A549 (cell line): ENCODE measurements at regions not wholly inside any gene's neighbourhood (a gene's known extent, or its start where the extent isn't known, plus 50 kb on each side); places are given as distances from the start of the nearest gene placed in this dataset.

Source experiments
- ATAC-seq, 2 experiments: fragments of 200-7000 bp in 1 of 2; fragments of >200 bp in 1 of 2; cut with Nextera tagmentation in 1 of 2; cut with Tn5 transposase in 1 of 2; 3 replicates each; pipeline versions ENCODE4 v1.8.0 to v1.9.1; 2018 to 2020; ENCODE audit warnings: mild to moderate bottlenecking in 1 of 2, moderate library complexity in 1 of 2
- CTCF ChIA-PET: fragments of 300-600 bp; sonication (Branson Sonifier 250); formaldehyde crosslinking; extraction: SDS; loops from one replicate; lab custom pipeline; 2021; ENCODE audit warnings: antibody characterized with exemption, inconsistent platforms; lab: Yijun Ruan, JAX
- POLR2A ChIA-PET: fragments of 350-600 bp; formaldehyde crosslinking; extraction: SDS; loops from one replicate; lab custom pipeline; 2021; ENCODE audit warnings: antibody characterized with exemption, inconsistent platforms; lab: Yijun Ruan, JAX
- DNase-seq, 2 experiments: peaks; one replicate each; pipeline versions ENCODE4 v3.0.0 to v3.0.0-alpha.2; 2011 to 2016; ENCODE audit warnings: low read depth in 1 of 2, low spot score in 1 of 2
- FAIRE-seq: peaks from 2 replicates; lab custom pipeline; 2011; peaks lifted over from hg19 to GRCh38; lab: Jason Lieb, UNC
- H3K27ac ChIP-seq, 2 experiments: fragments of >200 bp; sonication (Bioruptor Twin); formaldehyde crosslinking; 3 replicates each; pipeline ENCODE4 v1.5.1; 2016 to 2017
- H3K4me1 ChIP-seq: fragments of >200 bp; sonication (Bioruptor Twin); formaldehyde crosslinking; 3 replicates; pipeline ENCODE4 v1.6.1; 2016
- H3K4me2 ChIP-seq: fragments of >200 bp; sonication (Bioruptor Twin); formaldehyde crosslinking; 3 replicates; pipeline ENCODE4 v1.6.1; 2016
- H3K4me3 ChIP-seq: fragments of >200 bp; sonication (Bioruptor Twin); formaldehyde crosslinking; 3 replicates; pipeline ENCODE4 v1.5.1; 2016
- H3K9me3 ChIP-seq: fragments of >200 bp; sonication (Bioruptor Twin); formaldehyde crosslinking; 3 replicates; pipeline ENCODE4 v1.6.1; 2016
- BHLHE40 ChIP-seq: IDR thresholded peaks from 2 replicates; pipeline ENCODE4 v1.6.1; 2012; ENCODE audit warnings: low read depth, low read length, inconsistent platforms
- CBX2 ChIP-seq: fragments of 200-600 bp; sonication (generic); IDR thresholded peaks from 2 replicates; pipeline ENCODE4 v1.6.1; 2016; ENCODE audit warnings: low read depth, mild to moderate bottlenecking, borderline replicate concordance
- CBX8 ChIP-seq: fragments of 200-600 bp; sonication (generic); IDR thresholded peaks from 2 replicates; pipeline ENCODE4 v1.6.1; 2016
- CHD4 ChIP-seq: fragments of 200-600 bp; sonication (generic); IDR thresholded peaks from 2 replicates; pipeline ENCODE4 v1.6.1; 2016; ENCODE audit warnings: antibody characterized with exemption, mild to moderate bottlenecking, borderline replicate concordance
- EHMT2 ChIP-seq: fragments of 200-600 bp; sonication (generic); IDR thresholded peaks from 2 replicates; pipeline ENCODE4 v1.6.1; 2016; ENCODE audit warnings: antibody characterized with exemption, low read depth, mild to moderate bottlenecking, moderate library complexity
- EP300 ChIP-seq, 2 experiments: fragments of >200 bp; sonication (Bioruptor Twin); formaldehyde crosslinking; IDR thresholded peaks; 2 replicates in 1 of 2; 3 replicates in 1 of 2; pipeline ENCODE4 v1.6.1; 2016 to 2017
- ESRRA ChIP-seq: fragments of 150-350 bp; IDR thresholded peaks from 2 replicates; pipeline ENCODE4 v1.6.1; 2014; ENCODE audit warnings: mild to moderate bottlenecking, low read length, borderline replicate concordance
- FOSB ChIP-seq: fragments of 250-450 bp; sonication (Bioruptor Pico); IDR thresholded peaks from 2 replicates; pipeline ENCODE4 v1.5.0; 2020; ENCODE audit warnings: mild to moderate bottlenecking, moderate library complexity
- FOXS1 ChIP-seq: fragments of 250-450 bp; sonication (Bioruptor Pico); IDR thresholded peaks from 2 replicates; pipeline ENCODE4 v1.5.0; 2020; ENCODE audit warnings: mild to moderate bottlenecking, moderate library complexity
- GATA3 ChIP-seq: IDR thresholded peaks from 2 replicates; pipeline ENCODE4 v1.6.1; 2012; ENCODE audit warnings: borderline replicate concordance
- HDAC2 ChIP-seq: fragments of 200-600 bp; sonication (generic); IDR thresholded peaks from 2 replicates; pipeline ENCODE4 v1.6.1; 2016
- HOXB5 ChIP-seq: fragments of 250-450 bp; sonication (Bioruptor Pico); IDR thresholded peaks from 2 replicates; pipeline ENCODE4 v1.5.0; 2020; ENCODE audit warnings: mild to moderate bottlenecking, moderate library complexity
- JUN ChIP-seq, 2 experiments: fragments of >200 bp; sonication (Bioruptor Twin); formaldehyde crosslinking; IDR thresholded peaks; 2 replicates in 1 of 2; 3 replicates in 1 of 2; pipeline ENCODE4 v1.6.1; 2016 to 2017
- JUNB ChIP-seq: fragments of >200 bp; sonication (Bioruptor Twin); formaldehyde crosslinking; IDR thresholded peaks from 2 replicates; pipeline ENCODE4 v1.6.1; 2016
- KDM1A ChIP-seq: fragments of 200-600 bp; sonication (generic); IDR thresholded peaks from 2 replicates; pipeline ENCODE4 v1.6.1; 2016; ENCODE audit warnings: low read depth, mild to moderate bottlenecking
- KDM5A ChIP-seq: fragments of 200-600 bp; sonication (generic); IDR thresholded peaks from 2 replicates; pipeline ENCODE4 v1.6.1; 2016; ENCODE audit warnings: antibody characterized with exemption, mild to moderate bottlenecking
- MAFK ChIP-seq: fragments of 450-650 bp; IDR thresholded peaks from 2 replicates; pipeline ENCODE4 v1.6.1; 2014; ENCODE audit not compliant: partially characterized antibody
- MYC ChIP-seq: IDR thresholded peaks from 2 replicates; pipeline ENCODE4 v1.6.1; 2012; ENCODE audit warnings: mild to moderate bottlenecking, inconsistent platforms, low read length, improper control_type of control experiment, borderline replicate concordance
- NFE2L2 ChIP-seq: fragments of 150-350 bp; conservative IDR thresholded peaks from 2 replicates; pipeline ENCODE4 v1.6.1; 2014; ENCODE audit warnings: low read length
- NR3C1 ChIP-seq: fragments of >200 bp; sonication (Bioruptor Twin); formaldehyde crosslinking; IDR thresholded peaks from 3 replicates; pipeline ENCODE4 v1.6.1; 2017
- PHF8 ChIP-seq: fragments of 200-600 bp; sonication (generic); IDR thresholded peaks from 2 replicates; pipeline ENCODE4 v1.6.1; 2016; ENCODE audit warnings: low read depth, mild to moderate bottlenecking, antibody characterized with exemption, moderate library complexity, borderline replicate concordance
- RARB ChIP-seq: fragments of 250-450 bp; sonication (Bioruptor Pico); IDR thresholded peaks from 2 replicates; pipeline ENCODE4 v1.8.0; 2021; ENCODE audit warnings: mild to moderate bottlenecking, moderate library complexity
- SREBF2 ChIP-seq: fragments of 450-650 bp; IDR thresholded peaks from 2 replicates; pipeline ENCODE4 v1.6.1; 2014; ENCODE audit warnings: mild to moderate bottlenecking, moderate library complexity
- TFCP2L1 ChIP-seq: fragments of 250-450 bp; sonication (Bioruptor Pico); IDR thresholded peaks from 2 replicates; pipeline ENCODE4 v1.5.0; 2021; ENCODE audit warnings: mild to moderate bottlenecking
- TP53 ChIP-seq: fragments of 250-450 bp; sonication (Bioruptor Pico); IDR thresholded peaks from 2 replicates; pipeline ENCODE4 v1.5.0; 2021; ENCODE audit warnings: mild to moderate bottlenecking, moderate library complexity
- ZC3H11A ChIP-seq: fragments of 450-650 bp; IDR thresholded peaks from 2 replicates; pipeline ENCODE4 v1.6.1; 2014; ENCODE audit warnings: antibody characterized with exemption, mild to moderate bottlenecking
- ZSCAN20 ChIP-seq: fragments of 250-450 bp; sonication (Bioruptor Pico); IDR thresholded peaks from 2 replicates; pipeline ENCODE4 v1.8.0; 2022; ENCODE audit warnings: mild to moderate bottlenecking, moderate library complexity
- WGBS: methylation state at CpG from one replicate; pipeline ENCODE4 v1.1.6; 2017; ENCODE audit errors: missing lambda C conversion rate; 5-methylcytosine and 5-hydroxymethylcytosine counted together
- TF ChIP-seq, protein P1 (sequence below): fragments of 250-450 bp; sonication (Bioruptor Pico); IDR thresholded peaks from 2 replicates; pipeline ENCODE4 v1.5.0; 2021; ENCODE audit warnings: mild to moderate bottlenecking, moderate library complexity, borderline replicate concordance
- TF ChIP-seq, protein P2 (sequence below): fragments of 450-650 bp; IDR thresholded peaks from 2 replicates; pipeline ENCODE4 v1.6.1; 2014; ENCODE audit warnings: antibody characterized with exemption
- TF ChIP-seq, protein P3 (sequence below): fragments of 150-350 bp; IDR thresholded peaks from 2 replicates; pipeline ENCODE4 v1.6.1; 2014; ENCODE audit warnings: low read depth, mild to moderate bottlenecking, low read length

DNA sequence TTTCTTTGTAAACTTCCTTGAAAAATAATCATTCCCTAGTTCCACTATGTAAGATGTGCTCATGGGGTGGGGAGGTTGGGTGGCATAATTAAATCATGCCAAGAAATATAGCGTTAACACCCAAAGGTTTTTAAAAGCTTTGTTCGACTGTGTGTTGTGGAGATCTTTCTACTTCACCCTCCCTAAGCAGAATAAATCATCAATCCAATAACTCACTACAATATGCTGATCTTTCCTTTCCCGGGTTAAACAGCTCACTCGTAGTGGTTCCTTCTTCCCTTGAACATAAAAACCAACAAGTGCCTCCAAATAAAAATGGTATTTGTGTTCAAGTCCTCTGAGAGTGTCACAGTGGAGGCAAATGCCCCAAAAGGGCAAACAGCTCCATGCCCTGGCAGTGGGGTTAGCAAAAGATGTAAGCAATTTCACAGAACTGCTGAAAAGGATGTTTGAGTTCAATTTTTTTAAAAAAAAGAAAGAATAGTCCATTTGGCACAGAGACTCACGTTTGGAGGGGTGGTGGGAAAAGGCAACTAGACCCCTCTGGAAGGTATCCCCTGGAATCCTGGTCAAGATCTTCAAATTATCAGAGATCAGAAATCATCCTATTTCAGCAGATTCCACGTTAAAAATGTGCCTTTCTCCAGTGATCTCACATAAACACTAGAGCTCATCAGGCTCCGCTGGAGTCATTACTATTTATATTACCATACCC, 99.1 kb downstream of the TFAP2A start:
- ATAC-seq (no peak), DNase-seq (no peak), FAIRE-seq (no peak)
- TF ChIP-seq HDAC2, result no peak
- no peak for TF ChIP-seq HOXB5 (CRISPR knock-in tag)
- no peak for TF ChIP-seq CBX2
- TF ChIP-seq NR3C1, result no peak
- no peak for TF ChIP-seq KDM1A
- no peak for TF ChIP-seq SREBF2
- no peak for TF ChIP-seq FOXS1 (CRISPR knock-in tag)
- TF ChIP-seq CHD4, result no peak
- TF ChIP-seq MAFK, result no peak
- TF ChIP-seq ESRRA, result no peak
- TF ChIP-seq TP53 (CRISPR knock-in tag), result no peak
- TF ChIP-seq TFCP2L1 (CRISPR knock-in tag), result no peak
- no peak for TF ChIP-seq ZC3H11A
- TF ChIP-seq JUN (IDR thresholded peaks at IDR 0.05), result no peak
- TF ChIP-seq, protein P1, sequence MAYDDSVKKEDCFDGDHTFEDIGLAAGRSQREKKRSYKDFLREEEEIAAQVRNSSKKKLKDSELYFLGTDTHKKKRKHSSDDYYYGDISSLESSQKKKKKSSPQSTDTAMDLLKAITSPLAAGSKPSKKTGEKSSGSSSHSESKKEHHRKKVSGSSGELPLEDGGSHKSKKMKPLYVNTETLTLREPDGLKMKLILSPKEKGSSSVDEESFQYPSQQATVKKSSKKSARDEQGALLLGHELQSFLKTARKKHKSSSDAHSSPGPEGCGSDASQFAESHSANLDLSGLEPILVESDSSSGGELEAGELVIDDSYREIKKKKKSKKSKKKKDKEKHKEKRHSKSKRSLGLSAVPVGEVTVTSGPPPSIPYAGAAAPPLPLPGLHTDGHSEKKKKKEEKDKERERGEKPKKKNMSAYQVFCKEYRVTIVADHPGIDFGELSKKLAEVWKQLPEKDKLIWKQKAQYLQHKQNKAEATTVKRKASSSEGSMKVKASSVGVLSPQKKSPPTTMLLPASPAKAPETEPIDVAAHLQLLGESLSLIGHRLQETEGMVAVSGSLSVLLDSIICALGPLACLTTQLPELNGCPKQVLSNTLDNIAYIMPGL, result no peak
- no peak for TF ChIP-seq EP300 (IDR thresholded peaks at IDR 0.05)
- no peak for TF ChIP-seq FOSB (CRISPR knock-in tag)
- Histone ChIP-seq H3K4me3 (no peak overlapping the region), H3K4me2 (no peak overlapping the region), H3K4me1 (peaks cover 12% of the 10 kb centered on the region; the same call in 2 of the 3 replicates), H3K9me3 (no peaks in the 10 kb centered on the region), H3K27ac (no peak overlapping the region; a peak in 1 of 6 replicates)
- WGBS, result 55% methylated on average over 7 of the region's 7 CpGs
- CTCF ChIA-PET, result interaction anchor here (0.7 kb wide), 1 partner anchor 1572 kb away, joined by 3 read pairs; no protein-coding TSS in a partner anchor
- POLR2A ChIA-PET, result no interaction called here

DNA sequence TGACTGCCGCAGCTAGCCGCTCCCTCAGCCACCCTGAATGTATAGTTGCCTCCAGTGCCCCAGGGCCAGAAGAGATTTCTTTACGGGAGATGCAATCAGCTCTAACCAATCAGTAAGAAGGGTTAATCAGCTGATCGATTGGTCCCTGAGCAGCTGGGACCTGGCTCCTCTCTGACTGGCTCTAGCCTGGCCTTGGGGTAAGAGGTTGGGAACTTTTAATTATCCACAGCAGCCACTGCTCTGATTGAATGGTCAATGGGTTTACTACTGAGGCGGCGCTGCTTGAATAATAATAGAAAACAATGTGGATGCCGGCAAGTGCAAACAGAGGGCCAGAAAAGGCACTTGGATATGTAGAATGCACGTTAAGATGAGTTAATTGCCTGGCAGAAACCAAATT, 99.8 kb downstream of the TFAP2A start:
- Histone ChIP-seq H3K27ac (no peak overlapping the region), H3K9me3 (no peaks in the 10 kb centered on the region), H3K4me3 (no peak overlapping the region), H3K4me2 (no peak overlapping the region), H3K4me1 (peaks cover 12% of the 10 kb centered on the region; the same call in 2 of the 3 replicates)
- TF ChIP-seq TFCP2L1 (CRISPR knock-in tag) (no peak), RARB (no peak), CBX8 (no peak), NFE2L2 (no peak), ESRRA (no peak), SREBF2 (no peak), ZSCAN20 (CRISPR knock-in tag) (no peak), GATA3 (no peak), KDM5A (no peak), TP53 (CRISPR knock-in tag) (no peak), JUNB (no peak), NR3C1 (no peak), MYC (no peak), BHLHE40 (no peak), EHMT2 (no peak), PHF8 (no peak)
- TF ChIP-seq, protein P2, sequence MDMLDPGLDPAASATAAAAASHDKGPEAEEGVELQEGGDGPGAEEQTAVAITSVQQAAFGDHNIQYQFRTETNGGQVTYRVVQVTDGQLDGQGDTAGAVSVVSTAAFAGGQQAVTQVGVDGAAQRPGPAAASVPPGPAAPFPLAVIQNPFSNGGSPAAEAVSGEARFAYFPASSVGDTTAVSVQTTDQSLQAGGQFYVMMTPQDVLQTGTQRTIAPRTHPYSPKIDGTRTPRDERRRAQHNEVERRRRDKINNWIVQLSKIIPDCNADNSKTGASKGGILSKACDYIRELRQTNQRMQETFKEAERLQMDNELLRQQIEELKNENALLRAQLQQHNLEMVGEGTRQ, result no peak
- TF ChIP-seq, protein P3, sequence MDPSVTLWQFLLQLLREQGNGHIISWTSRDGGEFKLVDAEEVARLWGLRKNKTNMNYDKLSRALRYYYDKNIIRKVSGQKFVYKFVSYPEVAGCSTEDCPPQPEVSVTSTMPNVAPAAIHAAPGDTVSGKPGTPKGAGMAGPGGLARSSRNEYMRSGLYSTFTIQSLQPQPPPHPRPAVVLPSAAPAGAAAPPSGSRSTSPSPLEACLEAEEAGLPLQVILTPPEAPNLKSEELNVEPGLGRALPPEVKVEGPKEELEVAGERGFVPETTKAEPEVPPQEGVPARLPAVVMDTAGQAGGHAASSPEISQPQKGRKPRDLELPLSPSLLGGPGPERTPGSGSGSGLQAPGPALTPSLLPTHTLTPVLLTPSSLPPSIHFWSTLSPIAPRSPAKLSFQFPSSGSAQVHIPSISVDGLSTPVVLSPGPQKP, result no peak
- DNase-seq, result no peak
- 75% methylated on average over 8 of the region's 8 CpGs for WGBS
- ChIA-PET POLR2A (no interaction called here), CTCF (no interaction called here)
- no peak for FAIRE-seq
- no peak for ATAC-seq
